ENCODE measurements at regions not wholly inside any gene's neighbourhood (a gene's known extent, or its start where the extent isn't known, plus 50 kb on each side); places are given as distances from the start of the nearest gene placed in this dataset.

- TF ChIP-seq CTCF (IDR thresholded peaks at IDR 0.05; ENCODE audit: insufficient read depth, low read length, poor library complexity, severe bottlenecking) = no peak
- no peaks in the 10 kb centered on the region for H3K27me3 ChIP-seq (replicated peaks; ENCODE audit: control insufficient read depth, insufficient read depth, low read length)
- H3K36me3 ChIP-seq (ENCODE audit: control insufficient read depth, insufficient read depth, low read length) = no peaks in the 10 kb centered on the region
- no peak for DNase-seq (ENCODE audit: extremely low read depth, insufficient read length)
- no peak overlapping the region for H3K4me3 ChIP-seq (replicated peaks; ENCODE audit: low read depth, low read length)
Measured at GRCh38 chr14:98868866-98869265, 403.1 kb downstream of the BCL11B start.

GRCh38 chr14:98871796-98872195 lies 400.2 kb downstream of the BCL11B start:
- Histone ChIP-seq H3K36me3 (ENCODE audit: control insufficient read depth, insufficient read depth, low read length) (no peaks in the 10 kb centered on the region), H3K27me3 (replicated peaks; ENCODE audit: control insufficient read depth, insufficient read depth, low read length) (no peaks in the 10 kb centered on the region), H3K4me3 (replicated peaks; ENCODE audit: low read depth, low read length) (no peak overlapping the region)
- no peak for TF ChIP-seq CTCF (IDR thresholded peaks at IDR 0.05; ENCODE audit: insufficient read depth, low read length, poor library complexity, severe bottlenecking)
- DNase-seq (ENCODE audit: extremely low read depth, insufficient read length) = no peak

- DNase-seq (ENCODE audit: extremely low read depth, insufficient read length) = no peak
- H3K4me3 ChIP-seq (replicated peaks; ENCODE audit: low read depth, low read length) = no peak overlapping the region
- no peaks in the 10 kb centered on the region for H3K27me3 ChIP-seq (replicated peaks; ENCODE audit: control insufficient read depth, insufficient read depth, low read length)
- H3K36me3 ChIP-seq (ENCODE audit: control insufficient read depth, insufficient read depth, low read length) = no peaks in the 10 kb centered on the region
- TF ChIP-seq CTCF (IDR thresholded peaks at IDR 0.05; ENCODE audit: insufficient read depth, low read length, poor library complexity, severe bottlenecking) = no peak
Measured at GRCh38 chr14:98877065-98877464, 394.9 kb downstream of the BCL11B start.

GRCh38 chr14:98878282-98878681 lies 393.7 kb downstream of the BCL11B start:
- no peak for TF ChIP-seq CTCF (IDR thresholded peaks at IDR 0.05; ENCODE audit: insufficient read depth, low read length, poor library complexity, severe bottlenecking)
- Histone ChIP-seq H3K27me3 (replicated peaks; ENCODE audit: control insufficient read depth, insufficient read depth, low read length) (no peaks in the 10 kb centered on the region), H3K36me3 (ENCODE audit: control insufficient read depth, insufficient read depth, low read length) (no peaks in the 10 kb centered on the region), H3K4me3 (replicated peaks; ENCODE audit: low read depth, low read length) (no peak overlapping the region)
- no peak for DNase-seq (ENCODE audit: extremely low read depth, insufficient read length)

GRCh38 chr14:98886982-98887381 lies 385.0 kb downstream of the BCL11B start:
- DNase-seq (ENCODE audit: extremely low read depth, insufficient read length) = no peak
- H3K27me3 ChIP-seq (replicated peaks; ENCODE audit: control insufficient read depth, insufficient read depth, low read length) = no peaks in the 10 kb centered on the region
- no peak overlapping the region for H3K4me3 ChIP-seq (replicated peaks; ENCODE audit: low read depth, low read length)
- no peak for TF ChIP-seq CTCF (IDR thresholded peaks at IDR 0.05; ENCODE audit: insufficient read depth, low read length, poor library complexity, severe bottlenecking)
- no peaks in the 10 kb centered on the region for H3K36me3 ChIP-seq (ENCODE audit: control insufficient read depth, insufficient read depth, low read length)

- Histone ChIP-seq H3K4me3 (replicated peaks; ENCODE audit: low read depth, low read length) (no peak overlapping the region), H3K27me3 (replicated peaks; ENCODE audit: control insufficient read depth, insufficient read depth, low read length) (no peaks in the 10 kb centered on the region), H3K36me3 (ENCODE audit: control insufficient read depth, insufficient read depth, low read length) (no peaks in the 10 kb centered on the region)
- TF ChIP-seq CTCF (IDR thresholded peaks at IDR 0.05; ENCODE audit: insufficient read depth, low read length, poor library complexity, severe bottlenecking) = no peak
- no peak for DNase-seq (ENCODE audit: extremely low read depth, insufficient read length)
Measured at GRCh38 chr14:98888281-98888680, 383.7 kb downstream of the BCL11B start.

Measured in GM06990 (cell line).